GM21390 (cell line): ENCODE measurements at regions not wholly inside any gene's neighbourhood (a gene's known extent, or its start where the extent isn't known, plus 50 kb on each side); places are given as distances from the start of the nearest gene placed in this dataset.

Source experiments
- ATAC-seq: cut with Tn5 transposase; IDR thresholded peaks from one replicate; pipeline ENCODE4 v1.9.1; 2021; ENCODE audit not compliant: unreplicated experiment

- no peak for ATAC-seq
Measured at GRCh38 chr9:2559192-2560152, 62.1 kb upstream of the VLDLR start.

- no peak for ATAC-seq
Measured at GRCh38 chr9:2560180-2560579, 61.4 kb upstream of the VLDLR start.

- no peak for ATAC-seq
Measured at GRCh38 chr9:2565676-2566340, 55.8 kb upstream of the VLDLR start.

DNA sequence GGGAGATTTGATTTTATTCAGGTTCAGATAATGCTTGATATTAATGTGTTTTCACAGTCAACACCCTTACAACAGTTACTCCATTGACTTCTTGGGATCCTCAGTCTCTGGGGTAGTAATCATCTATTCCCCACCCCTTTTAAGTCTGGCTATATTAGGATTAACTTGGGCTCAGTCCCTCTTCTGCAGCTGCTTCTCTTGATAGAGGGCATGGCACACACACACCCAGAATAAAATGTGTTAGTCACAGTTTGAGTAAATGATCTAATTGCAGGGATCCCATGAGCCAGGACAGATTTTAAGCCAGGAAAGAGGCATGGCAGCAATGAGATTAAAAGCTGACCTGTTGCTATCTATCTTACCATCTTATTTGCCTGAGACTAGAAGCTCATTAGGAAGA lies 53.7 kb upstream of the VLDLR start:
- no peak for ATAC-seq

DNA sequence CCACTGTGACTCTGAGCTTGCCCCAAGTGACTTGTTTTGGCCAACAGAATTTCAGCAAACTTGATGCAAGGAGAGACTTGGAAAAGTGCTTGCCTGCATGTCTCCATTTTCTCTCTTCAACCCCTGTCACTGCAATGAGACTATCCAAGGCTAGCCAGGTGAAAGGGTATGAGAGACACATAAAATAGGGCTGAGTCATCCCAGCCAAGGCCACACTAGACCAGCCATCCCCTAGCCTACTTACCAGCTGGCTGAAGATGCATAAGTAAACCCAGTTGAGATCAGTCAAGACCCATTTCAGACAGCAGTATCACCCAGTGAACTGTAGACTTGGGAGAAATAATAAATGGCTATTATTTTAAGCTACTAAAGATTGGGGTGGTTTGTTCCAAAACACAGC lies 52.9 kb upstream of the VLDLR start:
- ATAC-seq = no peak

DNA sequence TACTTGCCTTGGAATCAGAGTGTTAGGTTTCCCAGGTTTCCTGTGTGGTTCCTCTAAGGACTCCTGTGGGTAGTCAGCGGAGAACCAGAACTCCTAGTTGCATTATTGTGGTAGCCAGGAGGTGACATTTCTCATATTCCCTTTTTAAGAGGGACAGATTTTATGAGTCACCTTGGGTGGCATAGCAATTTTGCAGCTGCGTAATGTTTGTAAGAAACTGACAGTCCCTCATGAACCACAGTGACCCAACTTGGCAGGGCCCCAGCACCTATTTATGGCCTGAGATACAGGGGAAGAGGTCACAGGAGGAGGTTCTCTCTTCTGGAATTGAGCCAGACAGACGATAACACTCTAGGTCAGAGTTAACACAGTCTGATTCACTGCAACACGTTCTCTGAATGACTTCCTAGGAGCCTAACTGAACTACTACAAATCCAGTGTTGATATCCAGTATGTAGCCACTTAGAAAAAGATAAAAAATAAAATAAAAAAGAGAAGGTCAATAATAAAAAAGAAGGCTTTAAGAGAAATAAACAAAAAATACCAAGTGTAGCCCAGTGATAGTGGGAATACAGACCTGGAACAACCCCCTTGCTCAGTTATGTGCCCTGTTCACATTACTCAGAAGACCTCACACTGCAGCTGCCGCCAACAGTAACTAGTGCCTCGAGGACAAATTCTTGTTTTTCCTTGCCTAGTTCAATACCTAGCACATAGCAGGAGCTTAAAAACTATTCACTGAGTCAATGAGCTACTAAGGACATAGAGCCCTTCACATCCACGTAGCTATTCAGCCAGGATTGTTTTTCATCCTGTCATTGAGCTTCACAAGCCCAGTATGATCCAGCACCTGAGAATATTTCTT lies 50.7 kb upstream of the VLDLR start:
- peak; percentile 92 for ATAC-seq
